HepG2 (cell line): ENCODE measurements at regions not wholly inside any gene's neighbourhood (a gene's known extent, or its start where the extent isn't known, plus 50 kb on each side); places are given as distances from the start of the nearest gene placed in this dataset.

ENCODE experiments used
- AGO2 ChIP-seq: fragments of 200-400 bp; formaldehyde crosslinking; optimal IDR thresholded peaks from 2 replicates; pipeline ENCODE3; 2017; ENCODE audit warnings: mild to moderate bottlenecking, low read depth, low read length, moderate library complexity
- CERS6 ChIP-seq: sonication (generic); formaldehyde crosslinking; IDR thresholded peaks from 2 replicates; pipeline ENCODE4 v1.5.0; 2020; ENCODE audit warnings: missing genetic modification reagents
- KAT7 ChIP-seq: IDR thresholded peaks from 2 replicates; pipeline ENCODE4 v1.6.1; 2018; ENCODE audit warnings: borderline replicate concordance, missing compliant biosample characterization
- MEF2D ChIP-seq: sonication (generic); formaldehyde crosslinking; IDR thresholded peaks from 2 replicates; pipeline ENCODE4 v1.5.1; 2020; ENCODE audit warnings: mild to moderate bottlenecking, missing genetic modification reagents
- MXD3 ChIP-seq: IDR thresholded peaks from 2 replicates; pipeline ENCODE4 v1.6.1; 2016; ENCODE audit warnings: mild to moderate bottlenecking, missing biosample characterization, missing genetic modification reagents
- NCOA2 ChIP-seq: sonication (generic); formaldehyde crosslinking; IDR thresholded peaks from 2 replicates; pipeline ENCODE4 v1.8.0; 2022; ENCODE audit warnings: inconsistent platforms
- NFE2L1 ChIP-seq: sonication (generic); formaldehyde crosslinking; IDR thresholded peaks from 2 replicates; pipeline ENCODE4 v1.4.0; 2020; ENCODE audit warnings: missing genetic modification reagents, mild to moderate bottlenecking, borderline replicate concordance
- PITX1 ChIP-seq: sonication (generic); formaldehyde crosslinking; IDR thresholded peaks from 2 replicates; pipeline ENCODE4 v1.5.1; 2020; ENCODE audit warnings: mild to moderate bottlenecking, missing genetic modification reagents
- REPIN1 ChIP-seq: sonication (generic); formaldehyde crosslinking; IDR thresholded peaks from 2 replicates; pipeline ENCODE4 v1.8.0; 2022; ENCODE audit warnings: missing genetic modification reagents, low read depth, mild to moderate bottlenecking, borderline replicate concordance
- RFXAP ChIP-seq: sonication (generic); formaldehyde crosslinking; IDR thresholded peaks from 2 replicates; pipeline ENCODE4 v1.4.0; 2020; ENCODE audit warnings: missing genetic modification reagents, borderline replicate concordance
- SATB2 ChIP-seq: sonication (generic); formaldehyde crosslinking; IDR thresholded peaks from 2 replicates; pipeline ENCODE4 v1.5.0; 2020; ENCODE audit warnings: missing genetic modification reagents
- SCMH1 ChIP-seq: sonication (generic); formaldehyde crosslinking; IDR thresholded peaks from 2 replicates; pipeline ENCODE4 v1.9.0; 2021; ENCODE audit warnings: missing genetic modification reagents, mild to moderate bottlenecking, borderline replicate concordance
- TEAD3 ChIP-seq: optimal IDR thresholded peaks from 2 replicates; pipeline ENCODE3; 2016; ENCODE audit warnings: borderline replicate concordance
- ZFP41 ChIP-seq: sonication (generic); formaldehyde crosslinking; IDR thresholded peaks from 2 replicates; pipeline ENCODE4 v1.4.0; 2020; ENCODE audit warnings: mild to moderate bottlenecking, missing genetic modification reagents, borderline replicate concordance
- ZFY ChIP-seq: sonication (generic); formaldehyde crosslinking; IDR thresholded peaks from 2 replicates; pipeline ENCODE4 v1.4.0; 2020; ENCODE audit warnings: missing genetic modification reagents
- ZNF263 ChIP-seq: sonication (generic); formaldehyde crosslinking; IDR thresholded peaks from 2 replicates; pipeline ENCODE4 v1.4.0; 2020; ENCODE audit warnings: missing genetic modification reagents
- ZNF552 ChIP-seq: sonication (generic); formaldehyde crosslinking; IDR thresholded peaks from 2 replicates; pipeline ENCODE4 v1.9.0; 2022; ENCODE audit warnings: missing genetic modification reagents, mild to moderate bottlenecking, borderline replicate concordance
- ZNF605 ChIP-seq: sonication (generic); formaldehyde crosslinking; IDR thresholded peaks from 2 replicates; pipeline ENCODE4 v1.8.0; 2022; ENCODE audit warnings: mild to moderate bottlenecking, missing genetic modification reagents
- ZNF609 ChIP-seq: sonication (generic); formaldehyde crosslinking; IDR thresholded peaks from 2 replicates; pipeline ENCODE4 v1.4.0; 2020; ENCODE audit warnings: mild to moderate bottlenecking, missing genetic modification reagents, borderline replicate concordance
- ZNF773 ChIP-seq: sonication (generic); formaldehyde crosslinking; IDR thresholded peaks from 2 replicates; pipeline ENCODE4 v1.4.0; 2020; ENCODE audit warnings: missing genetic modification reagents, borderline replicate concordance
- ZNF781 ChIP-seq: sonication (generic); formaldehyde crosslinking; IDR thresholded peaks from 2 replicates; pipeline ENCODE4 v1.5.1; 2020; ENCODE audit warnings: borderline replicate concordance, mild to moderate bottlenecking, missing genetic modification reagents; ENCODE audit errors: not compliant biosample characterization
- ZSCAN5A ChIP-seq: sonication (generic); formaldehyde crosslinking; IDR thresholded peaks from 2 replicates; pipeline ENCODE4 v1.8.0; 2022; ENCODE audit warnings: mild to moderate bottlenecking, missing genetic modification reagents, borderline replicate concordance

- peak; percentile 87; the same call in 1 of the 2 replicates for TF ChIP-seq SATB2 (CRISPR knock-in tag)
- peak; percentile 78; the same call in 1 of the 2 replicates for TF ChIP-seq PITX1
- TF ChIP-seq KAT7 (CRISPR knock-in tag) = no peak; the same call in 1 of the 2 replicates
- TF ChIP-seq MEF2D (CRISPR knock-in tag) = peak; percentile 87
- no peak for TF ChIP-seq SCMH1 (CRISPR knock-in tag)
- TF ChIP-seq ZFP41 = peak; percentile 75; the same call in 1 of the 2 replicates
- peak; percentile 77 for TF ChIP-seq ZNF781 (CRISPR knock-in tag)
- TF ChIP-seq CERS6 (CRISPR knock-in tag) = peak; percentile 85; the same call in 1 of the 2 replicates
- TF ChIP-seq ZNF605 (CRISPR knock-in tag) = peak; percentile 83; the same call in 1 of the 2 replicates
- peak; percentile 85 for TF ChIP-seq MXD3
- TF ChIP-seq ZNF773 = peak; percentile 80; the same call in 1 of the 2 replicates
- TF ChIP-seq ZNF609 (CRISPR knock-in tag) = peak; percentile 56; the same call in 1 of the 2 replicates
- peak; percentile 90 for TF ChIP-seq ZFY (CRISPR knock-in tag)
- peak; percentile 85 for TF ChIP-seq REPIN1 (CRISPR knock-in tag)
- peak; percentile 72; the same call in 1 of the 2 replicates for TF ChIP-seq NFE2L1 (CRISPR knock-in tag)
- TF ChIP-seq NCOA2 (CRISPR knock-in tag) = peak; percentile 57
- TF ChIP-seq ZNF263 (CRISPR knock-in tag) = 0 out of 2 replicates have a peak, but pooled peaks have one; percentile 41
- TF ChIP-seq ZSCAN5A (CRISPR knock-in tag) = no peak
- TF ChIP-seq AGO2 = no peak
- peak; percentile 20; the same call in 1 of the 2 replicates for TF ChIP-seq RFXAP
- TF ChIP-seq ZNF552 = peak; percentile 79; the same call in 1 of the 2 replicates
- TF ChIP-seq TEAD3 = peak; percentile 21
Observed at GRCh38 chr18:79588636-79589481, 90.7 kb upstream of the CTDP1 start (continued).
